Stimulated activated naive CD8-positive, alpha-beta T cell treated with anti-CD3 and anti-CD28 coated beads, Interleukin-15, Interleukin-2, amounts not matched to agents 100 ng/mL and 50 ng/mL, for 24 hours (primary cell): ENCODE measurements at regions not wholly inside any gene's neighbourhood (a gene's known extent, or its start where the extent isn't known, plus 50 kb on each side); places are given as distances from the start of the nearest gene placed in this dataset.

Experiments
- H3K27ac Mint-ChIP-seq: one replicate; pipeline ENCODE4 v1.8.0; 2021; ENCODE audit warnings: mild to moderate bottlenecking, mixed read lengths
- H3K27me3 Mint-ChIP-seq: one replicate; pipeline ENCODE4 v1.8.0; 2021; ENCODE audit warnings: mixed read lengths
- H3K36me3 Mint-ChIP-seq: one replicate; pipeline ENCODE4 v1.8.0; 2021; ENCODE audit warnings: low read depth, mixed read lengths
- H3K4me1 Mint-ChIP-seq: one replicate; pipeline ENCODE4 v1.8.0; 2021; ENCODE audit warnings: low read depth, mixed read lengths
- H3K4me3 Mint-ChIP-seq: one replicate; pipeline ENCODE4 v1.8.0; 2021; ENCODE audit warnings: mild to moderate bottlenecking, mixed read lengths
- H3K9me3 Mint-ChIP-seq: one replicate; pipeline ENCODE4 v1.8.0; 2021; ENCODE audit warnings: mixed read lengths

- Mint-ChIP-seq H3K4me1 (peaks cover 39% of the 10 kb centered on the region), H3K27me3 (no peaks in the 10 kb centered on the region), H3K9me3 (no peaks in the 10 kb centered on the region), H3K36me3 (no peaks in the 10 kb centered on the region), H3K4me3 (peak overlapping the region; percentile 42), H3K27ac (peak overlapping the region; percentile 47)
These were observed 210.2 kb downstream of the TMEM200A start for GRCh38 chr6:130575971-130576370.

- Mint-ChIP-seq H3K27me3 (no peaks in the 10 kb centered on the region), H3K9me3 (no peaks in the 10 kb centered on the region), H3K4me3 (no peak overlapping the region), H3K4me1 (peaks cover 39% of the 10 kb centered on the region), H3K27ac (peak overlapping the region; percentile 26), H3K36me3 (no peaks in the 10 kb centered on the region)
These were observed 211.5 kb downstream of the TMEM200A start for GRCh38 chr6:130577178-130577919.

- no peaks in the 10 kb centered on the region for H3K36me3 Mint-ChIP-seq
- no peak overlapping the region for H3K4me3 Mint-ChIP-seq
- no peak overlapping the region for H3K27ac Mint-ChIP-seq
- H3K27me3 Mint-ChIP-seq, result no peaks in the 10 kb centered on the region
- no peaks in the 10 kb centered on the region for H3K9me3 Mint-ChIP-seq
- H3K4me1 Mint-ChIP-seq, result peaks cover 39% of the 10 kb centered on the region
These were observed 212.9 kb downstream of the TMEM200A start for GRCh38 chr6:130578713-130579112.

- H3K4me1 Mint-ChIP-seq, result peaks cover 9% of the 10 kb centered on the region
- no peaks in the 10 kb centered on the region for H3K36me3 Mint-ChIP-seq
- H3K27me3 Mint-ChIP-seq, result no peaks in the 10 kb centered on the region
- peaks cover 8% of the 10 kb centered on the region for H3K9me3 Mint-ChIP-seq
- H3K4me3 Mint-ChIP-seq, result no peak overlapping the region
- no peak overlapping the region for H3K27ac Mint-ChIP-seq
These were observed 217.5 kb downstream of the TMEM200A start for GRCh38 chr6:130583268-130583667.

- Mint-ChIP-seq H3K27ac (peak overlapping the region; percentile 39), H3K27me3 (no peaks in the 10 kb centered on the region), H3K4me1 (peaks cover 9% of the 10 kb centered on the region), H3K4me3 (no peak overlapping the region), H3K9me3 (peaks cover 8% of the 10 kb centered on the region), H3K36me3 (no peaks in the 10 kb centered on the region)
These were observed 219.8 kb downstream of the TMEM200A start for GRCh38 chr6:130585587-130585986.

DNA sequence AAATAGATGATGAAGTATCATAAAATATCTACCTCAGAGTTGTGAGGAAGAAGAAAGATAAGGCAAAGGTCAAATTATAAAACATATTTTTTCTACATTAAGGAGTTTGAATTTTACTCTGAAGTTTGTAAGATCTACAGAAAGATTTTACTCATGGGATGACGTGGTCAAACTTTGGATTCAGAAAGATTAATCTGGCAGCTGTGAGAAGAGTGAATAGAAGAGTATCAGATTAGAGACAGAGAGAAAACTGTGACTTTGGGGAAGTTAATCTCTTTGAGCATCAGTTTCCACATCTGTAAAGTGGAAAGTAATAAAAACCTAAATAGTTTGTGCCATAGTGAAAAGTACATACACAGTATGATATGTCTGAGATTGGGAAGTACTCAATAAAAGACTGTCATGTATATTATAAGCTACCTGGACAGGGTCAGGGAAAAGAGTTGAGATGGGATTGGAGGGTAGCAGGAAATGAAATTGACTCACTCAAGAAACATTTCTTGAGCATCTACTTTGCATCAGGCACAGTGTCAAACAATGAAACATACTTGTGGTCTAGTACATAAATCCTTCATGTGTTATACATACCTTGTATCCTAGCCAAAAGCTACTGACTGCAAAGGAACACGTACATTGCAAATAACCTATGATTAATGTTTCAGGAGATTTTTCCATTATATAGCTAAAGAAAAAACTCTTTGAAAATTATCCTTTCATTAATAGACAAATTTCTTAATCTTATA is 222.1 kb downstream of the TMEM200A start:
- Mint-ChIP-seq H3K4me3 (no peak overlapping the region), H3K4me1 (peaks cover 15% of the 10 kb centered on the region), H3K27ac (no peak overlapping the region), H3K9me3 (peaks cover 20% of the 10 kb centered on the region), H3K36me3 (no peaks in the 10 kb centered on the region), H3K27me3 (no peaks in the 10 kb centered on the region)

GRCh38 chr6:130593200-130593599 is 227.4 kb downstream of the TMEM200A start:
- Mint-ChIP-seq H3K27me3 (no peaks in the 10 kb centered on the region), H3K36me3 (no peaks in the 10 kb centered on the region), H3K9me3 (peaks cover 12% of the 10 kb centered on the region), H3K27ac (no peak overlapping the region), H3K4me1 (peaks cover 13% of the 10 kb centered on the region), H3K4me3 (no peak overlapping the region)

- Mint-ChIP-seq H3K36me3 (no peaks in the 10 kb centered on the region), H3K27ac (no peak overlapping the region), H3K9me3 (peaks cover 12% of the 10 kb centered on the region), H3K4me1 (peaks cover 17% of the 10 kb centered on the region), H3K4me3 (no peak overlapping the region), H3K27me3 (no peaks in the 10 kb centered on the region)
These were observed 228.1 kb downstream of the TMEM200A start for GRCh38 chr6:130593948-130594347.

DNA sequence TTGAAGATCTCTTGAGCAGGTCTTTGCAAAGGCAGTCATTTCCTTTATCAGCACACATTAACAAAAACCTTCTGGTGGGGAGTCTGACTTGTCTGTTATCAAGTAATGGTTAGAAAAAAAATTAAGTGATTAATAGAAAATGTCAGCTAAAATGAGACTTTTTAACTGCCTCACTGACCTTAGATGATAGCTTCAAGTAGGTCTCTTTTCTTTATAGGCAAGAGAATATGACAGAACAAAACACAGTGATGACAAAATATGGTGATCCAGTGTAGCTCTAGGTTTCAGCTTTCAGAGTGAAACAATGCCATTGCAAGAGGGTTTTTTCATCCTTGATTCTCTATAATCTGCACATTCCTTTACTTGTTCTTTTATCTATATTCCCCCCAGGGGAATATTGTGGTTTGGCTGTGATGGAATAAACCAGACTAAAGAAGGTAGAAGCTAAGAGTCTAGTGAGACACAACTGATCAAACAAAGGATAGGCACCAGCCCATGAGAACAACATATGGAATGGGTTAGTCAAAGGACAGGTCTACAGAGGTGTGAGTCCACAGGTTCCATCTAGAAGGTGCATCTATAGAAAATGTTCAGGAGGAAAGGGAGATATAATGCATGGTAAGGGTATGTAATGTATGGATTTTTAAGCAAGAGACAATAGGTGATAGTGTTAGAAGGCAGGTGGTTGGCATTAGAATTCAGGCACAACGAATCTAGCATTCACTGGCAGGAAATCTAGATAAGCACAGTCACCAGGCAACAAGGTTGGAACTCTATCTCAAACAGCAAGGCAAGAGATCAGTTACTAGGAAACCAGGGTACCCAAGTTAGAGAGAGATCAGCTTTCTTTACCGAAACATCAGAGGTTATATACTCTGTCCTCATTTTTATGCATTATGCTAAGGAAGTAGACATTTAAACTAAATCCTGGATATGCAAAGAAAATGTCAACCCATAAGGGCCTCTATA is 228.9 kb upstream of the SMLR1 start:
- H3K36me3 Mint-ChIP-seq, result no peaks in the 10 kb centered on the region
- no peaks in the 10 kb centered on the region for H3K27me3 Mint-ChIP-seq
- H3K27ac Mint-ChIP-seq, result no peak overlapping the region
- peaks cover 5% of the 10 kb centered on the region for H3K9me3 Mint-ChIP-seq
- peaks cover 30% of the 10 kb centered on the region for H3K4me1 Mint-ChIP-seq
- H3K4me3 Mint-ChIP-seq, result no peak overlapping the region

- H3K4me1 Mint-ChIP-seq, result peaks cover 40% of the 10 kb centered on the region
These were observed 226.3 kb upstream of the SMLR1 start for GRCh38 chr6:130600880-130601341.

GRCh38 chr6:130602151-130602770 is 224.9 kb upstream of the SMLR1 start:
- Mint-ChIP-seq H3K27ac (peak overlapping the region; percentile 85), H3K4me1 (peaks cover 40% of the 10 kb centered on the region), H3K4me3 (no peak overlapping the region), H3K27me3 (no peaks in the 10 kb centered on the region), H3K9me3 (peaks cover 5% of the 10 kb centered on the region), H3K36me3 (no peaks in the 10 kb centered on the region)

More at GRCh38 chr6:130600880-130601341, 226.3 kb upstream of the SMLR1 start:
- H3K9me3 Mint-ChIP-seq, result peaks cover 5% of the 10 kb centered on the region
- no peaks in the 10 kb centered on the region for H3K36me3 Mint-ChIP-seq
- no peaks in the 10 kb centered on the region for H3K27me3 Mint-ChIP-seq
- H3K4me3 Mint-ChIP-seq, result no peak overlapping the region
- peak overlapping the region; percentile 66 for H3K27ac Mint-ChIP-seq

DNA sequence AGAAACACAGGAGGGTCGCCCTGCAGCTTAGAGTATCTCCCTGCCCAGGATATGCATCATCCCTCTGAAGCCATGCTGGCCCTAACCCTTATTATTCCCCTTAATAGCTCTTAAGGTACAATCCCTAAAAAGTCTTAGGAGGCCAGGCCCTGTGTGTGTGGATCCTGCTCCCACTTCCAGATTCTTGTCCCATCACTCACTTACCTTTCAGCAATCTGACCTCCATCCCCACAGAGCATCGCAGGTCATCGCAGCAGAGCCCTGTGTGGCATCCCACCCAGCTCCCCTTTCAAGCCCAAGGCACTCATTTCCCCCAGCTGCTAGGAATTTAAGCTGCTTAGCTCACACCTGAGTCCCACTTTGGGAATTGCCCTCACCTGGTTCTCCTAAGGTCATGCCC is 223.8 kb upstream of the SMLR1 start:
- no peak overlapping the region for H3K27ac Mint-ChIP-seq
- H3K9me3 Mint-ChIP-seq, result peaks cover 5% of the 10 kb centered on the region
- H3K4me1 Mint-ChIP-seq, result peaks cover 38% of the 10 kb centered on the region
- no peak overlapping the region for H3K4me3 Mint-ChIP-seq
- H3K36me3 Mint-ChIP-seq, result no peaks in the 10 kb centered on the region
- no peaks in the 10 kb centered on the region for H3K27me3 Mint-ChIP-seq

DNA sequence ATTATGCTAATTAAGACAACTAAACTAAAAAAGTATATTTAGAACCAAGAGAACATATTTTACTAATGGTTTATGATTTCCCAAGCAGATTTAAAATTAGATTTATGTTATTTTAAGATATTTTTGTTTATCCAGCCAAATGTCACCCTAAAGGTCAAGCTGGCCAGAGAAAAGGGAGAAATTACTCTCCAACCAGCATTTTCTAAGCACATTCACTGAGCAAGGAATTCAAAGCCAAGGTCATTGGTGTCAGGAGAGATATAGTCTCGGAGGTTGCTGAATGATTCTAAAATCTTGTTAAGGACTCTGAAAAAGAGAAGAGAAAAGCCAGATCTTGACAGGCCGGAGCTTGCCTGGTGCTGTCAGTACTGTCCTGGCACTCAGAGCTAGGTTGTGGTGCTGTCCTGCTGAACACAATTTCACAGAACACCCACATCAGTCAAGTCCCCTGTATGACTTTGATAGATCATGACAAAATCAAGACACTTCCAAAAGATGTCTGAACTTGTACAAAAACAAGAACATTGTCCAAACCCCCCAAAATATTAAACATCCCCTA is 222.3 kb upstream of the SMLR1 start:
- Mint-ChIP-seq H3K4me3 (no peak overlapping the region), H3K9me3 (peaks cover 5% of the 10 kb centered on the region), H3K4me1 (peaks cover 36% of the 10 kb centered on the region), H3K27ac (no peak overlapping the region), H3K36me3 (no peaks in the 10 kb centered on the region), H3K27me3 (no peaks in the 10 kb centered on the region)

- Mint-ChIP-seq H3K4me3 (no peak overlapping the region), H3K4me1 (peaks cover 5% of the 10 kb centered on the region), H3K27me3 (no peaks in the 10 kb centered on the region), H3K27ac (no peak overlapping the region), H3K9me3 (no peaks in the 10 kb centered on the region), H3K36me3 (no peaks in the 10 kb centered on the region)
These were observed 216.9 kb upstream of the SMLR1 start for GRCh38 chr6:130610303-130610702.
